OCI-LY7 (cell line): ENCODE measurements at regions not wholly inside any gene's neighbourhood (a gene's known extent, or its start where the extent isn't known, plus 50 kb on each side); places are given as distances from the start of the nearest gene placed in this dataset.

ENCODE experiments used
- BruUV-seq: library from RNA; stranded (reverse); fragments of 400-500 nt; replicated peaks from 2 replicates; lab custom pipeline; 2021; lab: Mats Ljungman, UMichigan
- CTCF ChIA-PET: fragments of 300-600 bp; sonication (Branson Sonifier 250); formaldehyde crosslinking; loops from one replicate; lab custom pipeline; 2022; ENCODE audit warnings: antibody characterized with exemption; ENCODE audit not compliant: unreplicated experiment; lab: Charles Lee
- POLR2A ChIA-PET: fragments of 300-600 bp; sonication (Branson Sonifier 250); formaldehyde crosslinking; loops from one replicate; lab custom pipeline; 2022; ENCODE audit warnings: antibody characterized with exemption; lab: Charles Lee
- DNase-seq: peaks from one replicate; pipeline ENCODE4 v3.0.0-alpha.2; 2015; ENCODE audit warnings: low spot score
- H2AFZ ChIP-seq: fragments of 200-600 bp; sonication (generic), shearing (Covaris generic); 2 replicates; pipeline ENCODE4 v1.6.1; 2014; ENCODE audit warnings: mild to moderate bottlenecking, antibody characterized with exemption, low read length, moderate library complexity
- H3K27ac ChIP-seq: fragments of 200-600 bp; sonication (generic); 2 replicates; pipeline ENCODE4 v1.5.1; 2014; ENCODE audit warnings: mixed run types, low read depth, mild to moderate bottlenecking, moderate library complexity, low read length, inconsistent platforms; ENCODE audit not compliant: poor library complexity, severe bottlenecking
- H3K36me3 ChIP-seq: fragments of 200-600 bp; sonication (generic); 2 replicates; pipeline ENCODE4 v1.6.1; 2014; ENCODE audit warnings: mild to moderate bottlenecking, antibody characterized with exemption, low read length, moderate library complexity, mixed read lengths; ENCODE audit not compliant: insufficient read depth
- H3K4me1 ChIP-seq: fragments of 200-600 bp; sonication (generic); 2 replicates; pipeline ENCODE4 v1.5.1; 2014; ENCODE audit warnings: mild to moderate bottlenecking, low read length; ENCODE audit not compliant: insufficient read depth, poor library complexity, severe bottlenecking
- H3K4me2 ChIP-seq: fragments of 200-600 bp; sonication (generic); 2 replicates; pipeline ENCODE4 v1.6.1; 2014; ENCODE audit warnings: mild to moderate bottlenecking, low read length
- H3K4me3 ChIP-seq: fragments of 200-600 bp; sonication (generic); 2 replicates; pipeline ENCODE4 v1.5.1; 2014; ENCODE audit warnings: mild to moderate bottlenecking, low read depth, low read length; ENCODE audit not compliant: poor library complexity, severe bottlenecking
- H3K79me2 ChIP-seq: fragments of 200-600 bp; sonication (generic); 2 replicates; pipeline ENCODE4 v1.6.1; 2016; ENCODE audit warnings: low read depth, mild to moderate bottlenecking, low read length, moderate library complexity, mixed read lengths; ENCODE audit not compliant: insufficient read depth
- H3K9me2 ChIP-seq: fragments of 200-600 bp; sonication (generic); 2 replicates; pipeline ENCODE4 v1.6.1; 2016; ENCODE audit warnings: mild to moderate bottlenecking, low read length, mixed read lengths; ENCODE audit not compliant: insufficient read depth
- H3K9me3 ChIP-seq: fragments of 200-600 bp; sonication (generic); 2 replicates; pipeline ENCODE4 v1.6.1; 2014; ENCODE audit warnings: mild to moderate bottlenecking, mixed run types, low read length, mixed read lengths
- H4K20me1 ChIP-seq: fragments of 200-600 bp; sonication (generic); 2 replicates; pipeline ENCODE4 v1.6.1; 2014; ENCODE audit warnings: mild to moderate bottlenecking, antibody characterized with exemption, low read length, moderate library complexity, mixed read lengths; ENCODE audit not compliant: insufficient read depth
- EZH2phosphoT487 ChIP-seq: fragments of 200-600 bp; sonication (generic); IDR thresholded peaks from 2 replicates; pipeline ENCODE4 v1.6.1; 2018; ENCODE audit warnings: low read depth, borderline replicate concordance, mild to moderate bottlenecking, mixed run types, antibody characterized with exemption, low read length, moderate library complexity, mixed read lengths
- intact Hi-C: fragments of 100-400 bp; cut with micrococcal nuclease; formaldehyde crosslinking; loops from one replicate; pipeline ENCODE4 v1.10.0; 2022; ENCODE audit not compliant: unreplicated experiment
- TF ChIP-seq, protein P1 (sequence below): fragments of 200-600 bp; sonication (generic); conservative IDR thresholded peaks from 2 replicates; pipeline ENCODE4 v1.5.1; 2014; ENCODE audit warnings: mild to moderate bottlenecking, antibody characterized with exemption, low read length, moderate library complexity, mixed read lengths

DNA sequence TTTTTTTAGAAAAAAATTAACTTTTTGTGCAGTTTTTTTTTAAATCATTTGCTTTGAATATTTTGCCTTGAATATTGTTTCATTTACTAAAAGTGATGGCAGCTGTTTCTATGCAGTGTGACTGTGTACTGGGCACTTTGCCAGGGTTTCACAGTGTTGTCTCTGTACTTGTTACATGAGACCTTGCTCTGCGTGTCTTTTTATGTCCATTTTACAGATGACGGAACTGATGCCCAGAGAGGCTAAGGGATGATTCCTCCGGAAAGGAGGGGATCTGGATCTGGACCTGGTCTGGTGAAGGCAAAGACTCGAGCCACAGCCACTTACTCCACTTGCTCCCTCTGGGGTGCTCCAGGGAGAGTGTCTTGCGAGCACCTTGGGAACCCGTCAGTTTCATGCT is 124.8 kb upstream of the PTCH1 start:
- H3K27ac ChIP-seq: no peak overlapping the region
- H3K4me3 ChIP-seq: no peak overlapping the region
- POLR2A ChIA-PET: no interaction called here
- H3K36me3 ChIP-seq: no peaks in the 10 kb centered on the region
- no peak overlapping the region for H2AFZ ChIP-seq
- H3K4me2 ChIP-seq: no peak overlapping the region
- H4K20me1 ChIP-seq: no peaks in the 10 kb centered on the region
- no TSS peak for BruUV-seq
- no peaks in the 10 kb centered on the region for H3K9me3 ChIP-seq
- H3K79me2 ChIP-seq: no peaks in the 10 kb centered on the region
- TF ChIP-seq, protein P1, sequence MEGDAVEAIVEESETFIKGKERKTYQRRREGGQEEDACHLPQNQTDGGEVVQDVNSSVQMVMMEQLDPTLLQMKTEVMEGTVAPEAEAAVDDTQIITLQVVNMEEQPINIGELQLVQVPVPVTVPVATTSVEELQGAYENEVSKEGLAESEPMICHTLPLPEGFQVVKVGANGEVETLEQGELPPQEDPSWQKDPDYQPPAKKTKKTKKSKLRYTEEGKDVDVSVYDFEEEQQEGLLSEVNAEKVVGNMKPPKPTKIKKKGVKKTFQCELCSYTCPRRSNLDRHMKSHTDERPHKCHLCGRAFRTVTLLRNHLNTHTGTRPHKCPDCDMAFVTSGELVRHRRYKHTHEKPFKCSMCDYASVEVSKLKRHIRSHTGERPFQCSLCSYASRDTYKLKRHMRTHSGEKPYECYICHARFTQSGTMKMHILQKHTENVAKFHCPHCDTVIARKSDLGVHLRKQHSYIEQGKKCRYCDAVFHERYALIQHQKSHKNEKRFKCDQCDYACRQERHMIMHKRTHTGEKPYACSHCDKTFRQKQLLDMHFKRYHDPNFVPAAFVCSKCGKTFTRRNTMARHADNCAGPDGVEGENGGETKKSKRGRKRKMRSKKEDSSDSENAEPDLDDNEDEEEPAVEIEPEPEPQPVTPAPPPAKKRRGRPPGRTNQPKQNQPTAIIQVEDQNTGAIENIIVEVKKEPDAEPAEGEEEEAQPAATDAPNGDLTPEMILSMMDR: no peak
- no peak for TF ChIP-seq EZH2phosphoT487
- intact Hi-C loops: no loop called here
- H3K4me1 ChIP-seq: no peaks in the 10 kb centered on the region
- DNase-seq: no peak
- CTCF ChIA-PET: no interaction called here
- H3K9me2 ChIP-seq: no peaks in the 10 kb centered on the region

DNA sequence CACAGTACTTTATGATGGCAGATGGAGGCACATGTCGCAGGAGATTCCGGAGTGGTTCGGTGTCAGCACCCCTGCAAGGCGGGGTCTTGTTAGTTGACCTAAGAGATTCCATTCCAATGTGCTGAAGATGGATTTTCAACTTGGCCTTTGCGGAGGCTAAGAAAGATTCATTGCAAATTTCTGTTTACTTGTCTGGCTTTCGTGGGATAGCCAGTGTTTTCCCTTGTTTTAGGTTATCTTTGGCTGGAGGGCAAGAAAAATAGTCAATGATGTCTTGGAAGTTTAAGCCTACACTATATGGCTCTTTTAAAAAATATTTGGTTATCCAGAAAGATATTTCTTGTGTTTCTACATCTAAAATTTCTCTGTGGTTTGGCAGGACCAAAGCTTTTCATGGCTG is 123.6 kb upstream of the PTCH1 start:
- Histone ChIP-seq H3K4me1 (no peaks in the 10 kb centered on the region), H3K9me2 (no peaks in the 10 kb centered on the region), H2AFZ (no peak overlapping the region), H4K20me1 (no peaks in the 10 kb centered on the region), H3K4me2 (no peak overlapping the region), H3K36me3 (no peaks in the 10 kb centered on the region), H3K27ac (no peak overlapping the region), H3K9me3 (no peaks in the 10 kb centered on the region), H3K79me2 (no peaks in the 10 kb centered on the region), H3K4me3 (no peak overlapping the region)
- no peak for TF ChIP-seq EZH2phosphoT487
- TF ChIP-seq, protein P1: no peak
- CTCF ChIA-PET: no interaction called here
- POLR2A ChIA-PET: interaction anchor here (0.6 kb wide), 1 partner anchor 280 kb away, joined by 3 read pairs; no protein-coding TSS in a partner anchor
- BruUV-seq: no TSS peak
- DNase-seq: no peak
- intact Hi-C loops: no loop called here

DNA sequence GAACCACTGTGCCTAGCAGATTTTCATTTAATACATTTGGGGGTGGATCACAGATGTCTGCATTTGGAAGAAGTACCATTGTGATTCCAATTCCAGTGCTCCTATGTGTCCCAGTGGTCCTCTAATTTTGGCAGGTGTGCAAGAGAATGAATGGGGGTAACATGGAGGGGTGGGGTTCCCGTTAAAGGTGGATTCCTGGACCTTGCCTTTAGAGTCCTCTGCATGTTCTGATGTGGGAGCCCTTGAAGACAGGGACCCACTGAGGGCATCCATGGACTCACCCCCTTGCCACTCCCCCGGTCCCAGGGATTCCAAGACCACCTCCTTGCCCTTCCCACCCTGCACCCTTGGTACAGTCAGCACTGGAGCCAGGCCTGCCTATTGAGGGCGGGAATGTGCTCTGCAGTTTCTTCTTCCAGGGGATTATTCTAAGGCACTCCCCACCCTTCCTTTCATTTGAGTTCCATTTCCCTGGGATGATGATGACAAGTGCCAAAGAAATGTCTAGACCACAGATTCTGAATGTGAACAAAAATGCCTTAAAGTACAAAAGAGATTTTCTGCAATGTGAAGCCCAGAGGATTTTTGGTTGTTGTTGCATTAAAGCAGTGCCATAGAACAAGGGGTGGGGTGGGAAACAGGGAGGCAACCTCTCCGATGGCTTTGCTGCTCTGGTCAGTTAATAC is 119.4 kb upstream of the PTCH1 start:
- Histone ChIP-seq H3K79me2 (no peaks in the 10 kb centered on the region), H4K20me1 (no peaks in the 10 kb centered on the region), H3K4me2 (no peak overlapping the region), H3K9me3 (no peaks in the 10 kb centered on the region), H3K27ac (no peak overlapping the region), H3K4me1 (no peaks in the 10 kb centered on the region), H2AFZ (no peak overlapping the region), H3K9me2 (no peaks in the 10 kb centered on the region), H3K36me3 (no peaks in the 10 kb centered on the region), H3K4me3 (no peak overlapping the region)
- intact Hi-C loops: no loop called here
- CTCF ChIA-PET: no interaction called here
- TF ChIP-seq, protein P1: no peak
- TF ChIP-seq EZH2phosphoT487: no peak
- no peak for DNase-seq
- BruUV-seq: no TSS peak
- POLR2A ChIA-PET: interaction anchor here (0.7 kb wide), 1 partner anchor 573 kb away, joined by 3 read pairs; no protein-coding TSS in a partner anchor
